ENCODE measurements at regions not wholly inside any gene's neighbourhood (a gene's known extent, or its start where the extent isn't known, plus 50 kb on each side); places are given as distances from the start of the nearest gene placed in this dataset.
"Not testable (repeated sequence)": the region's sequence is repeated elsewhere in the genome, so short reads cannot be mapped to it uniquely, and the experiment has no call there.

- no peak for DNase-seq (ENCODE audit: low read depth in 4 of 4, low spot score in 2 of 4)
These were observed 1767.7 kb downstream of the EFNA5 start for GRCh38 chr5:105903069-105903468.

- DNase-seq (ENCODE audit: low read depth in 4 of 4, low spot score in 2 of 4), result no peak
These were observed 1771.0 kb downstream of the EFNA5 start for GRCh38 chr5:105899726-105900125.

- no peak for DNase-seq (ENCODE audit: low read depth in 4 of 4, low spot score in 2 of 4)
These were observed 1772.6 kb downstream of the EFNA5 start for GRCh38 chr5:105898183-105898582.

- no peak for DNase-seq (ENCODE audit: low read depth in 4 of 4, low spot score in 2 of 4)
These were observed 1785.5 kb downstream of the EFNA5 start for GRCh38 chr5:105885266-105885665.

- no peak for DNase-seq (ENCODE audit: low read depth in 4 of 4, low spot score in 2 of 4)
These were observed 1787.7 kb downstream of the EFNA5 start for GRCh38 chr5:105882956-105883481.

- no peak for DNase-seq (ENCODE audit: low read depth in 4 of 4, low spot score in 2 of 4)
These were observed 1792.3 kb downstream of the EFNA5 start for GRCh38 chr5:105878402-105878801.

- no peak for DNase-seq (ENCODE audit: low read depth in 4 of 4, low spot score in 2 of 4)
These were observed 1793.1 kb downstream of the EFNA5 start for GRCh38 chr5:105877592-105877991.

- DNase-seq (ENCODE audit: low read depth in 4 of 4, low spot score in 2 of 4), result no peak
These were observed 1796.4 kb downstream of the EFNA5 start for GRCh38 chr5:105874316-105874715.

GRCh38 chr5:105872569-105873270 lies 1798.0 kb downstream of the EFNA5 start:
- no peak for DNase-seq (ENCODE audit: low read depth in 4 of 4, low spot score in 2 of 4)

GRCh38 chr5:105868038-105868780 lies 1802.5 kb downstream of the EFNA5 start:
- DNase-seq (ENCODE audit: low read depth in 4 of 4, low spot score in 2 of 4), result no peak

GRCh38 chr5:105865834-105866233 lies 1804.9 kb downstream of the EFNA5 start:
- DNase-seq (ENCODE audit: low read depth in 4 of 4, low spot score in 2 of 4), result no peak

GRCh38 chr5:105859350-105859749 lies 1811.4 kb downstream of the EFNA5 start:
- DNase-seq (ENCODE audit: low read depth in 4 of 4, low spot score in 2 of 4), result not testable (repeated sequence)

- DNase-seq (ENCODE audit: low read depth in 4 of 4, low spot score in 2 of 4), result no peak
These were observed 1821.0 kb downstream of the EFNA5 start for GRCh38 chr5:105849701-105850100.

- no peak for DNase-seq (ENCODE audit: low read depth in 4 of 4, low spot score in 2 of 4)
These were observed 1829.9 kb downstream of the EFNA5 start for GRCh38 chr5:105840800-105841199.

GRCh38 chr5:105836887-105837286 lies 1833.8 kb downstream of the EFNA5 start:
- DNase-seq (ENCODE audit: low read depth in 4 of 4, low spot score in 2 of 4), result no peak

GRCh38 chr5:105836268-105836667 lies 1834.5 kb downstream of the EFNA5 start:
- no peak for DNase-seq (ENCODE audit: low read depth in 4 of 4, low spot score in 2 of 4)

GRCh38 chr5:105828821-105829220 lies 1841.9 kb downstream of the EFNA5 start:
- DNase-seq (ENCODE audit: low read depth in 4 of 4, low spot score in 2 of 4), result no peak

- DNase-seq (ENCODE audit: low read depth in 4 of 4, low spot score in 2 of 4), result no peak
These were observed 1848.9 kb downstream of the EFNA5 start for GRCh38 chr5:105821800-105822199.

GRCh38 chr5:105817914-105818313 lies 1852.8 kb downstream of the EFNA5 start:
- DNase-seq (ENCODE audit: low read depth in 4 of 4, low spot score in 2 of 4), result no peak

GRCh38 chr5:105817416-105817815 lies 1853.3 kb downstream of the EFNA5 start:
- no peak for DNase-seq (ENCODE audit: low read depth in 4 of 4, low spot score in 2 of 4)

- DNase-seq (ENCODE audit: low read depth in 4 of 4, low spot score in 2 of 4), result no peak
These were observed 1853.8 kb downstream of the EFNA5 start for GRCh38 chr5:105816961-105817360.

- DNase-seq (ENCODE audit: low read depth in 4 of 4, low spot score in 2 of 4), result no peak
These were observed 1858.4 kb downstream of the EFNA5 start for GRCh38 chr5:105812304-105812703.

Data from left renal cortex interstitium (tissue), 4 donors.